Adrenal gland (tissue), 5 donors: ENCODE measurements at regions not wholly inside any gene's neighbourhood (a gene's known extent, or its start where the extent isn't known, plus 50 kb on each side); places are given as distances from the start of the nearest gene placed in this dataset.

Source experiments
- CTCF ChIP-seq, 6 experiments: fragments of 450-650 bp in 4 of 6; fragments of 200-600 bp in 2 of 6; sonication (generic) in 1 of 6; IDR thresholded peaks; 1 replicate in 5 of 6; 2 replicates in 1 of 6; pipeline versions ENCODE4 v1.5.1 to v1.8.0; 2016 to 2021; ENCODE audit warnings: antibody characterized with exemption in 6 of 6, mild to moderate bottlenecking in 2 of 6, moderate library complexity in 1 of 6
- POLR2A ChIP-seq, 2 donors: fragments of 450-650 bp; IDR thresholded peaks; one replicate each; pipeline ENCODE4 v1.6.1; 2017; ENCODE audit warnings: antibody characterized with exemption in 2 of 2, mild to moderate bottlenecking in 2 of 2, moderate library complexity in 1 of 2
- donor health status: DM: no; HTN: no; CAD: no.

- TF ChIP-seq CTCF (IDR thresholded peaks at IDR 0.05) (no peak), POLR2A (IDR thresholded peaks at IDR 0.05) (no peak)
Measured at GRCh38 chr2:129329574-129329973, 649.9 kb upstream of the RAB6C start.
